GM19238 (cell line): ENCODE measurements at regions not wholly inside any gene's neighbourhood (a gene's known extent, or its start where the extent isn't known, plus 50 kb on each side); places are given as distances from the start of the nearest gene placed in this dataset.

ENCODE experiments used
- DNase-seq: peaks from one replicate; pipeline ENCODE4 v3.0.0; 2011; ENCODE audit warnings: low spot score; ENCODE audit not compliant: insufficient read length

- DNase-seq: no peak
Observed at GRCh38 chr12:25824734-25825133, 133.7 kb upstream of the RASSF8 start.

GRCh38 chr12:25825446-25825845 lies 133.0 kb upstream of the RASSF8 start:
- no peak for DNase-seq

GRCh38 chr12:25827141-25827540 lies 131.3 kb upstream of the RASSF8 start:
- no peak for DNase-seq

- DNase-seq: no peak
Observed at GRCh38 chr12:25827747-25828146, 130.7 kb upstream of the RASSF8 start.

GRCh38 chr12:25828188-25828587 lies 130.3 kb upstream of the RASSF8 start:
- no peak for DNase-seq

GRCh38 chr12:25829192-25829591 lies 129.3 kb upstream of the RASSF8 start:
- DNase-seq: no peak

GRCh38 chr12:25830456-25830855 lies 128.0 kb upstream of the RASSF8 start:
- DNase-seq: no peak

- DNase-seq: no peak
Observed at GRCh38 chr12:25833657-25834056, 124.8 kb upstream of the RASSF8 start.

GRCh38 chr12:25835385-25835784 lies 123.1 kb upstream of the RASSF8 start:
- DNase-seq: no peak

- DNase-seq: no peak
Observed at GRCh38 chr12:25838007-25838406, 120.5 kb upstream of the RASSF8 start.

GRCh38 chr12:25839470-25839869 lies 119.0 kb upstream of the RASSF8 start:
- no peak for DNase-seq

- no peak for DNase-seq
Observed at GRCh38 chr12:25840678-25841465, 117.6 kb upstream of the RASSF8 start.

GRCh38 chr12:25842254-25842653 lies 116.2 kb upstream of the RASSF8 start:
- no peak for DNase-seq

GRCh38 chr12:25843976-25844375 lies 114.5 kb upstream of the RASSF8 start:
- DNase-seq: no peak

GRCh38 chr12:25845415-25845814 lies 113.1 kb upstream of the RASSF8 start:
- DNase-seq: no peak

- no peak for DNase-seq
Observed at GRCh38 chr12:25852792-25853191, 105.7 kb upstream of the RASSF8 start.

GRCh38 chr12:25853316-25854095 lies 105.0 kb upstream of the RASSF8 start:
- DNase-seq: no peak

GRCh38 chr12:25854991-25855390 lies 103.5 kb upstream of the RASSF8 start:
- no peak for DNase-seq

- DNase-seq: no peak
Observed at GRCh38 chr12:25855716-25856115, 102.8 kb upstream of the RASSF8 start.

- DNase-seq: no peak
Observed at GRCh38 chr12:25859976-25860375, 98.5 kb upstream of the RASSF8 start.

GRCh38 chr12:25861226-25861625 lies 97.3 kb upstream of the RASSF8 start:
- DNase-seq: no peak
